LHCN-M2 (cell line): ENCODE measurements at regions not wholly inside any gene's neighbourhood (a gene's known extent, or its start where the extent isn't known, plus 50 kb on each side); places are given as distances from the start of the nearest gene placed in this dataset.

Experiments
- DNase-seq: peaks from one replicate; pipeline ENCODE4 v3.0.0-alpha.2; 2012; ENCODE audit warnings: low read depth

- no peak for DNase-seq
Observed at GRCh38 chr10:128738386-128738915, 612.2 kb upstream of the MKI67 start.

GRCh38 chr10:128739930-128740329, 613.7 kb upstream of the MKI67 start:
- DNase-seq, result no peak

- no peak for DNase-seq
Observed at GRCh38 chr10:128741180-128741579, 615.0 kb upstream of the MKI67 start.

- no peak for DNase-seq
Observed at GRCh38 chr10:128741680-128742079, 615.5 kb upstream of the MKI67 start.

GRCh38 chr10:128744092-128744491, 617.9 kb upstream of the MKI67 start:
- no peak for DNase-seq

- DNase-seq, result no peak
Observed at GRCh38 chr10:128744811-128745305, 618.6 kb upstream of the MKI67 start.

GRCh38 chr10:128747582-128748346, 621.5 kb upstream of the MKI67 start:
- DNase-seq, result no peak

- no peak for DNase-seq
Observed at GRCh38 chr10:128751284-128751683, 625.1 kb upstream of the MKI67 start.

- no peak for DNase-seq
Observed at GRCh38 chr10:128751851-128752250, 625.6 kb upstream of the MKI67 start.

- no peak for DNase-seq
Observed at GRCh38 chr10:128759174-128759573, 633.0 kb upstream of the MKI67 start.

- no peak for DNase-seq
Observed at GRCh38 chr10:128763588-128763987, 637.4 kb upstream of the MKI67 start.

- no peak for DNase-seq
Observed at GRCh38 chr10:128764190-128764589, 638.0 kb upstream of the MKI67 start.

GRCh38 chr10:128766915-128767314, 640.7 kb upstream of the MKI67 start:
- DNase-seq, result no peak

GRCh38 chr10:128774979-128775378, 648.8 kb upstream of the MKI67 start:
- no peak for DNase-seq

GRCh38 chr10:128775743-128776142, 649.5 kb upstream of the MKI67 start:
- DNase-seq, result no peak

- no peak for DNase-seq
Observed at GRCh38 chr10:128776673-128777252, 650.5 kb upstream of the MKI67 start.

- no peak for DNase-seq
Observed at GRCh38 chr10:128777342-128777741, 651.1 kb upstream of the MKI67 start.

- DNase-seq, result no peak
Observed at GRCh38 chr10:128779416-128779815, 653.2 kb upstream of the MKI67 start.

GRCh38 chr10:128780156-128780761, 654.0 kb upstream of the MKI67 start:
- no peak for DNase-seq

- DNase-seq, result no peak
Observed at GRCh38 chr10:128781637-128782036, 655.4 kb upstream of the MKI67 start.

GRCh38 chr10:128784444-128784843, 658.2 kb upstream of the MKI67 start:
- DNase-seq, result no peak

GRCh38 chr10:128792426-128793140, 666.4 kb upstream of the MKI67 start:
- DNase-seq, result no peak
